ENCODE measurements at regions not wholly inside any gene's neighbourhood (a gene's known extent, or its start where the extent isn't known, plus 50 kb on each side); places are given as distances from the start of the nearest gene placed in this dataset.

- Histone ChIP-seq H3K4me1 (ENCODE audit: control insufficient read depth, insufficient read depth, low read length) (no peaks in the 10 kb centered on the region), H3K4ac (ENCODE audit: low read depth, low read length) (no peak overlapping the region), H3K9me3 (ENCODE audit: control insufficient read depth, insufficient read depth, low read length) (no peaks in the 10 kb centered on the region), H3K27me3 (ENCODE audit: control insufficient read depth, insufficient read depth, low read length) (no peaks in the 10 kb centered on the region), H3K56ac (ENCODE audit: extremely low read depth, insufficient read depth, low read length) (no peak overlapping the region), H3K14ac (replicated peaks; ENCODE audit: low read depth, low read length) (no peak overlapping the region), H2AFZ (replicated peaks; ENCODE audit: low read length, poor library complexity) (no peak overlapping the region), H3K9ac (ENCODE audit: low read depth, low read length) (no peak overlapping the region), H3K9me1 (ENCODE audit: insufficient read depth, low read length) (no peaks in the 10 kb centered on the region), H3K27ac (ENCODE audit: insufficient read depth, low read length) (no peak overlapping the region), H2BK5ac (ENCODE audit: low read depth, low read length, poor library complexity, severe bottlenecking) (no peak overlapping the region), H3K36me3 (ENCODE audit: control insufficient read depth, insufficient read depth, low read length) (no peaks in the 10 kb centered on the region), H4K20me1 (ENCODE audit: insufficient read depth, low read length) (no peaks in the 10 kb centered on the region), H3K18ac (ENCODE audit: low read depth, low read length) (no peak overlapping the region), H2BK120ac (ENCODE audit: low read depth, low read length) (no peak overlapping the region), H4K5ac (ENCODE audit: low read depth, low read length) (no peak overlapping the region), H4K91ac (ENCODE audit: insufficient read depth, low read depth, low read length) (no peak overlapping the region), H2BK20ac (ENCODE audit: low read depth, low read length) (no peak overlapping the region), H3K79me1 (ENCODE audit: low read depth in 1 of 2, low read length in 2 of 2) (no peaks in the 10 kb centered on the region), H3K23ac (ENCODE audit: low read depth, low read length) (no peak overlapping the region), H2AK9ac (replicated peaks; ENCODE audit: low read depth, low read length, poor library complexity) (no peak overlapping the region), H3K4me3 (ENCODE audit: insufficient read depth, low read depth, low read length) (no peak overlapping the region), H2AK5ac (ENCODE audit: low read depth, low read length) (no peak overlapping the region), H2BK15ac (ENCODE audit: low read depth, low read length) (no peak overlapping the region), H4K8ac (ENCODE audit: low read depth in 2 of 2, low read length in 2 of 2) (no peak overlapping the region), H3K4me2 (ENCODE audit: low read depth, low read length) (no peak overlapping the region)
- POLR2A ChIA-PET (ENCODE audit: unreplicated experiment) = no interaction called here
- CTCF ChIA-PET = no interaction called here
- no TSS peak for BruUV-seq (replicated peaks)
- intact Hi-C loops (cut with micrococcal nuclease) = no loop called here
- no peak for ATAC-seq (ENCODE audit: low read depth)
- no peak for DNase-seq
- no CpG with 5 or more reads among the region's 2 CpGs for WGBS, 2 experiments (ENCODE audit: extremely low coverage in 2 of 2, insufficient read length in 1 of 2)
- dilution Hi-C loops (cut with HindIII; ENCODE audit: low sequenced_read_pairs, unreplicated experiment) = no loop called here
- TF ChIP-seq MAZ (IDR thresholded peaks at IDR 0.05; ENCODE audit: borderline replicate concordance, low read depth, low read length) = no peak
- no peak for TF ChIP-seq CEBPB (IDR thresholded peaks at IDR 0.05; ENCODE audit: low read depth, low read length)
- TF ChIP-seq CHD1 (IDR thresholded peaks at IDR 0.05; ENCODE audit: low read depth, low read length) = no peak
- TF ChIP-seq RFX5 (IDR thresholded peaks at IDR 0.05; ENCODE audit: low read depth, low read length) = no peak
- TF ChIP-seq MAFK (IDR thresholded peaks at IDR 0.05; ENCODE audit: low read depth, low read length) = no peak
- no peak for TF ChIP-seq USF2 (IDR thresholded peaks at IDR 0.05; ENCODE audit: low read depth, low read length)
- no peak for TF ChIP-seq NFE2L2 (IDR thresholded peaks at IDR 0.05; ENCODE audit: low read depth, low read length)
- no peak for TF ChIP-seq RCOR1 (IDR thresholded peaks at IDR 0.05; ENCODE audit: insufficient replicate concordance, low read length)
- no peak for TF ChIP-seq ELK1 (IDR thresholded peaks at IDR 0.05; ENCODE audit: borderline replicate concordance, low read depth, low read length)
- TF ChIP-seq FOS (IDR thresholded peaks at IDR 0.05; ENCODE audit: low read depth, low read length) = no peak
- TF ChIP-seq POLR2A (IDR thresholded peaks at IDR 0.05; ENCODE audit: low read depth, low read length) = no peak
- no peak for TF ChIP-seq CTCF (conservative IDR thresholded peaks at IDR 0.05; ENCODE audit: low read depth, low read length)
- TF ChIP-seq MXI1 (IDR thresholded peaks at IDR 0.05; ENCODE audit: borderline replicate concordance, low read depth, low read length) = no peak
- no peak for TF ChIP-seq BHLHE40 (IDR thresholded peaks at IDR 0.05; ENCODE audit: low read depth, low read length)
- TF ChIP-seq SMC3 (IDR thresholded peaks at IDR 0.05; ENCODE audit: low read depth, low read length) = no peak
- no peak for TF ChIP-seq RAD21 (IDR thresholded peaks at IDR 0.05; ENCODE audit: low read length)
- in situ Hi-C loops (cut with MboI; ENCODE audit: low sequenced_read_pairs) = no loop called here
These were observed 344.7 kb upstream of the FIGN start for GRCh38 chr2:164080486-164080885.

All from IMR-90 (cell line).